Testis (tissue), 2 donors: ENCODE measurements at regions not wholly inside any gene's neighbourhood (a gene's known extent, or its start where the extent isn't known, plus 50 kb on each side); places are given as distances from the start of the nearest gene placed in this dataset.

Source experiments
- CTCF ChIP-seq, 3 experiments: fragments of 450-650 bp in 2 of 3; fragments of 200-600 bp in 1 of 3; sonication (generic) in 1 of 3; IDR thresholded peaks; one replicate each; pipeline ENCODE4 v1.5.1; 2016 to 2019; ENCODE audit warnings: antibody characterized with exemption in 3 of 3, mild to moderate bottlenecking in 2 of 3, moderate library complexity in 1 of 3
- POLR2A ChIP-seq: fragments of 450-650 bp; IDR thresholded peaks from one replicate; pipeline ENCODE4 v1.6.1; 2017; ENCODE audit warnings: antibody characterized with exemption, mild to moderate bottlenecking, moderate library complexity

- TF ChIP-seq CTCF (IDR thresholded peaks at IDR 0.05) (no peak), POLR2A (no peak)
Observed at GRCh38 chr7:12821746-12822145, 134.3 kb downstream of the ARL4A start.
